Spleen (tissue), 7 donors: ENCODE measurements at regions not wholly inside any gene's neighbourhood (a gene's known extent, or its start where the extent isn't known, plus 50 kb on each side); places are given as distances from the start of the nearest gene placed in this dataset.

Experiments used
- POLR2A ChIP-seq, 3 donors: fragments of 450-650 bp; IDR thresholded peaks; one replicate each; pipeline ENCODE4 v1.5.1; 2017; ENCODE audit warnings: antibody characterized with exemption in 3 of 3, mild to moderate bottlenecking in 1 of 3
- TF ChIP-seq, protein P1 (sequence below), 11 experiments: fragments of 200-600 bp in 7 of 11; fragments of 450-650 bp in 4 of 11; sonication (generic) in 4 of 11; IDR thresholded peaks in 8 of 11; conservative IDR thresholded peaks in 3 of 11; 1 replicate in 7 of 11; 2 replicates in 4 of 11; pipeline versions ENCODE4 v1.4.0 to v1.8.0; 2016 to 2021; ENCODE audit warnings: antibody characterized with exemption in 11 of 11, inconsistent platforms in 4 of 11, mild to moderate bottlenecking in 1 of 11
- donor health status: DM: no; HTN: no; CAD: no; lungs with moderate emphysema.
- donor health status: DM: no; HTN: no; CAD: no.
- donor health status: DM: no; HTN: no; CAD: no.

DNA sequence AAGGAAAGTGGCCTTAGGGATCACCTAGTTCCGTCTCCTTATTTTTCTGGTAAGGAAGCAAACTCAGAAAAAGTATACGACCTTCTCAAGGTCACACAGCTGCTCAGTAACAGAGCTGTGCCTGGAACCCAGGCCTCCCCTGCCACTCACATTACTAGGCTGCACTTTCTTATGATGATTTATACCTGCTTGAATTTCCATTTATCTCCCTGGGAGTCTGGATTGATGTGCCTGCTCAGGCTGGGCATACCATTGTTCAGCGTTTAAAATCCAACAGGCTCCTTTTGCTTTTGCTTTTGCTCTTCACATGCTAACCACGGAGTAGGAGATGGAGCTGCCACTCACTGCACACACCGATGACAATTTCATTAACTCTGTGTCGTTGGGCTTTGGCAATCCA lies 241.0 kb downstream of the OLFM4 start:
- TF ChIP-seq, protein P1, sequence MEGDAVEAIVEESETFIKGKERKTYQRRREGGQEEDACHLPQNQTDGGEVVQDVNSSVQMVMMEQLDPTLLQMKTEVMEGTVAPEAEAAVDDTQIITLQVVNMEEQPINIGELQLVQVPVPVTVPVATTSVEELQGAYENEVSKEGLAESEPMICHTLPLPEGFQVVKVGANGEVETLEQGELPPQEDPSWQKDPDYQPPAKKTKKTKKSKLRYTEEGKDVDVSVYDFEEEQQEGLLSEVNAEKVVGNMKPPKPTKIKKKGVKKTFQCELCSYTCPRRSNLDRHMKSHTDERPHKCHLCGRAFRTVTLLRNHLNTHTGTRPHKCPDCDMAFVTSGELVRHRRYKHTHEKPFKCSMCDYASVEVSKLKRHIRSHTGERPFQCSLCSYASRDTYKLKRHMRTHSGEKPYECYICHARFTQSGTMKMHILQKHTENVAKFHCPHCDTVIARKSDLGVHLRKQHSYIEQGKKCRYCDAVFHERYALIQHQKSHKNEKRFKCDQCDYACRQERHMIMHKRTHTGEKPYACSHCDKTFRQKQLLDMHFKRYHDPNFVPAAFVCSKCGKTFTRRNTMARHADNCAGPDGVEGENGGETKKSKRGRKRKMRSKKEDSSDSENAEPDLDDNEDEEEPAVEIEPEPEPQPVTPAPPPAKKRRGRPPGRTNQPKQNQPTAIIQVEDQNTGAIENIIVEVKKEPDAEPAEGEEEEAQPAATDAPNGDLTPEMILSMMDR (IDR thresholded peaks at IDR 0.05 in 8 of 11, conservative IDR thresholded peaks at IDR 0.05 in 3 of 11): no peak
- TF ChIP-seq POLR2A (IDR thresholded peaks at IDR 0.05): no peak
